Activated T-cell treated with anti-CD3 and anti-CD28 coated beads, Interleukin-2, amount 50 U/mL, for 4 hours (primary cell): ENCODE measurements at regions not wholly inside any gene's neighbourhood (a gene's known extent, or its start where the extent isn't known, plus 50 kb on each side); places are given as distances from the start of the nearest gene placed in this dataset.
A peak's percentile ranks its signal among the peaks of the same experiment; 100 is the strongest.

Experiments
- ATAC-seq, 2 donors: fragments of 200-7000 bp; cut with Tn5 transposase; one replicate each; pipeline ENCODE4 v1.10.0; 2021
- DNase-seq: peaks from one replicate; pipeline ENCODE4 v3.0.0-alpha.2; 2020
- H3K27me3 Mint-ChIP-seq: one replicate; pipeline ENCODE4 v1.8.0; 2021; ENCODE audit warnings: low read depth, mixed read lengths
- H3K36me3 Mint-ChIP-seq: one replicate; pipeline ENCODE4 v1.8.0; 2022; ENCODE audit warnings: mixed read lengths; ENCODE audit not compliant: insufficient read depth
- H3K4me1 Mint-ChIP-seq: one replicate; pipeline ENCODE4 v1.8.0; 2021; ENCODE audit warnings: low read depth, mixed read lengths
- H3K4me3 Mint-ChIP-seq: one replicate; pipeline ENCODE4 v1.8.0; 2021; ENCODE audit warnings: mild to moderate bottlenecking, moderate library complexity, mixed read lengths
- H3K9me3 Mint-ChIP-seq: one replicate; pipeline ENCODE4 v1.8.0; 2021; ENCODE audit warnings: mixed read lengths

DNA sequence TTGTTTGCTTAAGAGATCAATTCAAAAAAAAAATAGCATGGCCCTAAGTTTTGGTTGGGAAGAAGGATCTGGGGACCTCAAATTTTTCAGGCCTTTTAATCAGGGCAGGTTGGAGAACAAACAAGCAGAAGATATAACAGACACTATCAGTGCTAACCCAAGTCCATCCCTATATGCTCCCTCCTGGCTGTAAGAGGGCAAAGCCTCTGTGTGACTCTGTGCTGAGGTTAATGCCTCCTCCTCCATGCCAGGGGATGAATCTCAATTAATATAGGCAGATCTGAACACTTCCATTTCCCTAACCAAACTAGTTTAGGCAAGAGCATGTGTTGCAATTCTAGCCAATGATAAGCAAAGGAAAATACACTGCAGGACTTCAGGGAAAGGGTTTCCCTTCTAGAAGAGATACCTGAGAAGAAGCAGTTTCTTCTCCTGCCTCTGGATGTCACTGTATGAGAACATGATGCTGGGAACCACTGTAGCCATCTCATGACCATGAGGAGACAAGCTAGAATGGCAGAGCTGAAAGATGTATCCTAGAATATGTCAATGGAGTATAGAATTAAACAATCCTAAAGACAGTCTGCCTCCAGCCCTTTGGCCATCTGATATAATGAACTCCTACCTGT is 76.0 kb downstream of the CHD9NB start:
- ATAC-seq (no peak), DNase-seq (no peak)
- H3K36me3 Mint-ChIP-seq: no peaks in the 10 kb centered on the region
- no peaks in the 10 kb centered on the region for H3K4me1 Mint-ChIP-seq
- H3K4me3 Mint-ChIP-seq: no peak overlapping the region
- no peaks in the 10 kb centered on the region for H3K9me3 Mint-ChIP-seq
- peaks cover 33% of the 10 kb centered on the region for H3K27me3 Mint-ChIP-seq

DNA sequence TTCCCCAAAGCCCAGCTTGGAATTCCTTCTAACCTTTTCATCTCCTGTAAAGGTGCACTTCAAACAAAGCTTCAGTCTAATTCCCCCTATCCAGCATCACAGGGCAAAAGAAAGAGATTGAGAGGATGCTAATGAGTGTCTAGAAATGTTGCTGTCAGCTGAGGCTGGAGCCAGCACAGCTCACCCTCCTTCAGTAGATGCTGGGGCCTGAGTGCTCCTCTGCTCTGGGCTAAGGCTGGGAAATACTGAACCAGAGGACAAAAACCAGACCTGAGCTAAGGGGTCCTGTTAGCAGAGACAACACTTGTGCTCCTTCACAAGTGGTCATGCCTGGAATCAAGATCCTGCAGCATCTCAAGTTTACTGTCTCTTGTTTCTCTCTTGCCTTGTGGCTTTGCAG is 85.0 kb downstream of the CHD9NB start:
- Mint-ChIP-seq H3K9me3 (no peaks in the 10 kb centered on the region), H3K27me3 (peaks cover 6% of the 10 kb centered on the region), H3K4me3 (no peak overlapping the region), H3K4me1 (no peaks in the 10 kb centered on the region), H3K36me3 (no peaks in the 10 kb centered on the region)
- no peak for ATAC-seq
- DNase-seq: no peak

DNA sequence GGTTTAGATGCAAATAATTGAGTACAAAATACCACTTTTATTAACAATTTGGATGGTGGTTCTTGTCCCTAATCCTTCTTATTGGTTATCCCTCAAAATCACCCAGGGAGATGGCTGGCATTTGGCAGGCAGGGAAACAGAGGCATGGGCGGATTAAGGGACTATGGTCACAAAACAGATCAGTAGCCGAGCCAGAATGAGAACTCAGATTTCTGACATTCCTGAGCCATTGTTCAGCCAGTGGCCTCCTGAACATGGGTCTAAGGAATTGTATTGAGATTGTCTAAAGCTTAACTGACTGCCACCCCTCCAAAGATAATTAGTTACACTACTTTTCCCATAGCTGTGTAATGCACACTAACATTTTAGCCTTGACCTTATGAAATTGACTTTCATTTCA is 88.4 kb downstream of the CHD9NB start:
- Mint-ChIP-seq H3K36me3 (no peaks in the 10 kb centered on the region), H3K4me1 (no peaks in the 10 kb centered on the region), H3K9me3 (no peaks in the 10 kb centered on the region), H3K27me3 (peaks cover 4% of the 10 kb centered on the region), H3K4me3 (no peak overlapping the region)
- no peak for DNase-seq
- ATAC-seq: no peak

DNA sequence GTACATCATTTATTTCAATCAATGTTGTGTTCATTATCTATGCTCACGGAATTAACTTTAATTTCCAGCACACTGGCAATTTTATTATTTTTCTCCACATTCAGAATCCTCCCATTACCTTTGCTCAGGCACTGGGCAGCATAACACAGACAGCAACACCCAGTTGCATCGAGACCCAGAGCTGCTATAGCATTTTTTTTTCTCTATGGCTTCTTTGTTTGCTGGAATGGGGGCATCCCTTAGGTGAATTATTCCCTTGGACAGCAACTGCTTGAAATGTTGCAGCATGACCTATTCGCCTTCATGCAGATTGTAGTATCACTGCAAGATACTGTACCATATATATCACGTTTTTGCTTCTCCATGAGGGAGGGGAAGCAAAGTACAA is 88.8 kb downstream of the CHD9NB start:
- Mint-ChIP-seq H3K4me3 (no peak overlapping the region), H3K36me3 (no peaks in the 10 kb centered on the region), H3K9me3 (no peaks in the 10 kb centered on the region), H3K27me3 (peaks cover 4% of the 10 kb centered on the region), H3K4me1 (no peaks in the 10 kb centered on the region)
- DNase-seq (no peak), ATAC-seq (no peak)

DNA sequence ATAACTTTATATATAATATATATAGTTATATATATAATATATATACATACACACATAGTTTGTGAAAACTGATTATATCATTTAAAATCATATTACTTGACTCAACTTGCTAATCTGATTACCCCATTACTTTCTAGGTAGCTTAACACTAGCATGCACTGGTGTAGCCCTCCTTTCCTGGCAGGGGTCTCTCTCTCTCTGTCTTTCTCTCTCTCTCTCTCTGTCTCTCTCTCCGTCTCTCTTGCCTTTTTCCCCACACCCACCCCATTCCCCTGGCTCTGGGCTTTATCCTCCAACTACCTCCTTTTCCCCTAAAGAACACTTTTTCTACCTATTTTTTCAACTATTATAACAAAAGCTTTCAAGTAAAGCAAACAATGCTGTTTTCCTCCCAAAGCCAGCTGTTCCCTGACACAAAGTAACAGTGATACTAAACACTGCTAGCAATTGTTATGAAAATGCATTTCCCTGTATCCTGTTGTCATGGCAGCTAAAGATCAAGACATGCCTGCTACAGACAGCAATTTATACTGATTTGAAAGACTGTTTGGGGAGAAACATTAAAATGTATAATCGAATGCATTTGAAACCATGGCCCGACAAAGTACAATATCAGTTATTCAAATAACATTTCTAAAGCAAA is 89.4 kb downstream of the CHD9NB start:
- Mint-ChIP-seq H3K4me1 (no peaks in the 10 kb centered on the region), H3K27me3 (peaks cover 4% of the 10 kb centered on the region), H3K36me3 (no peaks in the 10 kb centered on the region), H3K4me3 (no peak overlapping the region), H3K9me3 (no peaks in the 10 kb centered on the region)
- no peak for DNase-seq
- no peak for ATAC-seq

DNA sequence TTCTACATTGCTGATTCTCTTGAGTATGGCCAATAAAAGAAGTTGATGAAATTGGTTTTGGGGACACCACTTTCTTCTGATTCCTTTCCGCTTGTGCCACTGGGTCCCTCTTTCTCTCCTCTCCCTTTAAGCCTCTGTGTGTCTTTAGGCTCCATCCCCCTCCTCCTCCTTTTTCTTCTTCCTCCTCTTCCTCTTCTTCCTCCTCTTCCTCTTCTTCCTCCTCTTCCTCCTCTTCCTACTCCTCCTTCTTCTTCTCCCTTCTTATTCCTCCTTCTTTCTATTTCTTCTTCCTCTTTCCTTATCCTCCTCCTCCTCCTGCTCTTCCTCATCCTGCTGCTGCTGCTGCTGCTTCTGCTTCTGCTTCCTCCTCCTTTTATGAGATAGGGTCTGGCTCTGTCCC is 93.7 kb downstream of the CHD9NB start:
- H3K36me3 Mint-ChIP-seq: no peaks in the 10 kb centered on the region
- H3K4me1 Mint-ChIP-seq: no peaks in the 10 kb centered on the region
- peaks cover 4% of the 10 kb centered on the region for H3K27me3 Mint-ChIP-seq
- DNase-seq (no peak), ATAC-seq (no peak)
- no peak overlapping the region for H3K4me3 Mint-ChIP-seq
- H3K9me3 Mint-ChIP-seq: no peaks in the 10 kb centered on the region

DNA sequence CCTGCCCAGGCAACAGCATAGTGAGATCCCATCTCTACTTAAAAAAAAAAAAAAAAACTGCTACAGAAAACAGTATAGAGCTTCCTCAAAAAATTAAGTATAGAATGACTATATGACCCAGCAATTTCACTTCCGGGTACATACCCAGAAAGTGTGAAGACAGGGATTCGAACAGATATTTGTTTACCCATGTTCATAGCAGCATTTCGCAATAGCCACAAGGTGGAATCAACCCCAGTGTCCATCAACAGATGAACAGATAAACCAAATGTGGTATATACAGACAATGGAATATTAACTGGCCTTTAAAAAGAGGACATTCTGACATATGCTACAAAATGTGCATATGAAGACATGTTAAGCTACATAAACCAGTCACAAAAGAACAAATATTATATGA is 95.5 kb downstream of the CHD9NB start:
- Mint-ChIP-seq H3K36me3 (no peaks in the 10 kb centered on the region), H3K4me3 (no peak overlapping the region), H3K9me3 (no peaks in the 10 kb centered on the region), H3K27me3 (peaks cover 4% of the 10 kb centered on the region), H3K4me1 (no peaks in the 10 kb centered on the region)
- DNase-seq (no peak), ATAC-seq (no peak)

DNA sequence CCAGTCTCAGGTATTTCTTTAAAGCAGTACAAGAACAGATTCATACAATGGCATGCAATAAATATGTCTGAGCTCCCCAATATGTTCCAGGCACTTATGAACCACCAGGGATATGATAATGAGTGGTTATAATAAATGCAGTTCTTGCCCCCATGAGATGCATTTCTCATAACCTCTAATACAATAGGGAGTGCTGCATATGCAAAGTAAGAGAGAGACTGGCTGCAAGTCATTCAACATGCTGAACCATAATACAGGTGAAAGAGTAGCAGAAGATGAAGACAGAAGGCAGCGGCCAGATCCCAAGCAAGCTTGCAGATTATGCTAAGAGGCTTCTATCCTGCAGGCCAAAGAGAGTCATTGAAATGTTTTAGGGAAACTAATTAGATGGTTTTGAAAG is 96.7 kb downstream of the CHD9NB start:
- no peak overlapping the region for H3K4me3 Mint-ChIP-seq
- H3K4me1 Mint-ChIP-seq: no peaks in the 10 kb centered on the region
- no peaks in the 10 kb centered on the region for H3K9me3 Mint-ChIP-seq

DNA sequence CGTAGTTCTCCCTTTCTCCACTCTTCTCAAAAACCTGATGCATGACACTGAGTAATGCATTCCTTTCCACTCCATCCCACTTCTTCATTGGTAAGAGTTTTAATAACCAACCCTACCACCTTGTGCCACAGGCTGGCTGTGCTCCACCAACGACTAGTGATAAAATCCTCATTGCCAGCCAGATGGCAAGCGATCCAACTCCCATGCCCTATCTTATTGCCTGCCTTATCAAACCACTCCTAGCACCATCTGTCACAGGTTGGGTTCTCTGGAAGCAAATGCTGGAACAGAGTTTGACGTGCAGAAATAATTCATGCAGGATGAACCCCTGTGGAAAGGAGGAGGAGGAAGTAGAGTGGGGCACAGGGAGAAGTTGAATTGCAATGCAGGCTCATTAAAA is 99.5 kb downstream of the CHD9NB start:
- DNase-seq (no peak), ATAC-seq (no peak)
- H3K4me3 Mint-ChIP-seq: no peak overlapping the region
- no peaks in the 10 kb centered on the region for H3K36me3 Mint-ChIP-seq
- peaks cover 4% of the 10 kb centered on the region for H3K27me3 Mint-ChIP-seq
- no peaks in the 10 kb centered on the region for H3K4me1 Mint-ChIP-seq
- H3K9me3 Mint-ChIP-seq: peaks cover 4% of the 10 kb centered on the region

More for the DNA sequence above, 96.7 kb downstream of the CHD9NB start:
- ATAC-seq (no peak), DNase-seq (no peak)
- Mint-ChIP-seq H3K27me3 (peaks cover 4% of the 10 kb centered on the region), H3K36me3 (no peaks in the 10 kb centered on the region)

DNA sequence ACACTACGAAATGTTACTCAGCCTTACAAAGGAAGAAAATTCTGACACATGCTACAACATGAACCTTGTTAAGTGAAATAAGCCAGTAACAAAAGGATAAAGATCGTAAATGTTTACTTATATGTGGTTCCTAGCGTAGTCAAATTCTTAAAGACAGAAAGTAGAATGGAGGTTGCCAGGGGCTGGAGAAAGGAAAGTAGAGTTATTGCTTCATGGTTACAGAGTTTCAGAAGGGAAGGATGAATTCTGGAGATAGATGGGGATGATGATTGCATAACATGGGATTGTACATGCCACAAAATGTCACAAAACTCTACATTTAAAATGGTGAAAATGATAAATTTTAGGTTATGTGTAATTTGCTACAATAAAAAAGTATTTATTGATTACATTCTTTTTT is 103.8 kb downstream of the CHD9NB start:
- ATAC-seq (no peak), DNase-seq (no peak)
- no peaks in the 10 kb centered on the region for H3K36me3 Mint-ChIP-seq
- no peaks in the 10 kb centered on the region for H3K27me3 Mint-ChIP-seq
- H3K9me3 Mint-ChIP-seq: peaks cover 6% of the 10 kb centered on the region
- no peak overlapping the region for H3K4me3 Mint-ChIP-seq
- no peaks in the 10 kb centered on the region for H3K4me1 Mint-ChIP-seq

DNA sequence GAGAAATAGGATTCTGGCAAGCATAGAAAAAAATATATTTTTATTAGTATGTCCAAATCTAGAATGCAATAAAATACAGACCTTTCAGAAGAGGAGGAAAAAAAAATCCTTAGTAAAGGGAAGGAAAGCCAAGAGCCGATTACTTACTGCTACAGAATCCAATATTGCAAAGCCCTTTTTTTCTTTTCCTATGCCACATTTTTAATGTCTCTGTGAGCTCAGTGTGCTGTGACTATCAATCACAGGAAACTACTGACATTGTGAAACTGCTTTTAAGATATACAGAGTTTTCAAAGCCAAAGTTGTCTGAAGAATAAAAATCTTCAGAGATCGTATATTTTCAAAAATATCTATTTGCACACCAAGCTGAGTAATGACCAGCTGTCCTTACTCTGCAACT is 120.4 kb downstream of the CHD9NB start:
- no peak overlapping the region for H3K4me3 Mint-ChIP-seq
- peaks cover 5% of the 10 kb centered on the region for H3K27me3 Mint-ChIP-seq
- DNase-seq (no peak), ATAC-seq (no peak)
- H3K4me1 Mint-ChIP-seq: no peaks in the 10 kb centered on the region
- no peaks in the 10 kb centered on the region for H3K36me3 Mint-ChIP-seq
- no peaks in the 10 kb centered on the region for H3K9me3 Mint-ChIP-seq

DNA sequence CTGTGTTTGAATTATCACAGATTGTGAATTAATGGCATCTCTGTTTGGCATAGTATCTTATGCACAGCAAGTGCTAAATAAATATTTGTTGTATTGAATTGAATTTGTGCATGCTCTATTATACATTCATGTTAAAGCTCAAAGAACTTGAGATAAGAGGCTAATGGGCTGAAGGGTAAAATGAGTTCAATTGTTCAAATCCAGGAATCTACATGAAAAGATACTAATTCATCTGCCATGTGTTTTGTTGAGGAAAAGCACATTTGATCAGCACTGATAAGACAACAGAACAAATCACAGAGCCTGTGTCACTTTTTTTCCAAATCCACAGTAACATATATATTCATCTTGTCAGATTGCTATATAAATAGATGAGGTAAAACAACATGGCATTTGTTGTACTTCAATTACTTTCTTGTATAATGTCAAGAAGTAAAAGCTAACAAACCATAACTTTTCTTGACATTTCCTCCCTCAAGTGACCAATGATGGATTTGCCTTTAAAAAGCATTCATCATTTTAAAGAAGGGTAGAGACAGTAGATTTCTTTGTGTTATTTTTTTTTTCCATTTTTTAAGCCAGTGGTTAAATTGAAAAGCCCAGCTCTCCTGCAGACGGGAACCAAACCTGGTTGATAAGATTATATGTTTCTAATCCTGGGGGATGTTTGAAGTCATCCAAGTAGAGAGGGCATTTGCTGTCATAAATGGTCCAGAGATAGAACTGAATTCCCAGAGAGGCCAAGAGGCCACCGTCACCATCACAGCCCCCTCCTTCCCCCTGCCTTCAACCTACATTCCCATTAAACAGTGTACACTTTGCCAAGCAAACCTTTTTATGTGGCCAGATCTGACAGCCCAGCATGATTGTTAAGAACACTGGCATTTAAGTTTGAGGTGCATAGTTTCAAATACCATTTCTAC is 123.0 kb downstream of the CHD9NB start:
- Mint-ChIP-seq H3K36me3 (no peaks in the 10 kb centered on the region), H3K9me3 (peaks cover 3% of the 10 kb centered on the region), H3K4me3 (no peak overlapping the region), H3K4me1 (no peaks in the 10 kb centered on the region), H3K27me3 (no peaks in the 10 kb centered on the region)
- DNase-seq (no peak), ATAC-seq (no peak)

DNA sequence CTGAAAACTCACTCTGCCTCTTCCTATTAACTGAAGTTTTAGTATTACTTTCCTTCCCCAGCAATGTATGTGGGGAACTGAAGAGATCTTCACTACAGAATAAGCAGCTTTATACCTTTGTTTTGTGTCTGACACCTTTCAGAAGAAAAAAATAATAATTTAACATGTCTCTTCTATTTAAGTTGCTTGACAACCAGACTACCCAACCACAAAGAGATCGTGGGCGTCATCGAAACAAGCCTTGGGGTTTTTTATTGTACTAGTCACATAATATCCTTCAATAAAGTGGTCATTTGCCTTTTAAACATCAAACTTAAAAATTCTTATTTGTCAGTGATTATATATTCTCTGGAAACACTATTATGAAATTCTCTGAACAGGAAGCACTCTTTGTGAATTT is 123.7 kb downstream of the CHD9NB start:
- peaks cover 3% of the 10 kb centered on the region for H3K9me3 Mint-ChIP-seq
- H3K36me3 Mint-ChIP-seq: no peaks in the 10 kb centered on the region
- no peaks in the 10 kb centered on the region for H3K4me1 Mint-ChIP-seq
- H3K27me3 Mint-ChIP-seq: no peaks in the 10 kb centered on the region
- DNase-seq (no peak), ATAC-seq (no peak)
- H3K4me3 Mint-ChIP-seq: no peak overlapping the region

DNA sequence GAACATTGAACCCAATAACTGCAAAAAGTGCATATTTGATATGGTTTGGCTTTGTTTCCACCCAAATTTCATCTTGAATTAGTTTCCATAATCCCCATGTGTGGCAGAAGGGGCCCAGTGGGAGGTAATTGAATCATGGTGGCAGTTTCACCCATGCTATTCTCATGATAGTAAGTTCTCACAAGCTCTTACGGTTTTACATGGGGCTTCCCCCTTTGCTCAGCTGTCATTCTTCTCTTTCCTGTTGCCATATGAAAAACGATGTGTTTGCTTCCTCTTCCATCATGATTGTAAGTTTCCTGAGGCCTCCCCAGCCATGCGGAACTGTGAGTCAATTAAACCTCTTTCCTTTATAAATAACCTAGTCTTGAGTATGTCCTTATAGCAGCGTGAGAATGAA is 127.6 kb downstream of the CHD9NB start:
- Mint-ChIP-seq H3K9me3 (peaks cover 3% of the 10 kb centered on the region), H3K36me3 (no peaks in the 10 kb centered on the region), H3K27me3 (peaks cover 9% of the 10 kb centered on the region), H3K4me3 (no peak overlapping the region), H3K4me1 (no peaks in the 10 kb centered on the region)
- ATAC-seq (peak in 1 of 2 donors; percentile 46), DNase-seq (no peak)

DNA sequence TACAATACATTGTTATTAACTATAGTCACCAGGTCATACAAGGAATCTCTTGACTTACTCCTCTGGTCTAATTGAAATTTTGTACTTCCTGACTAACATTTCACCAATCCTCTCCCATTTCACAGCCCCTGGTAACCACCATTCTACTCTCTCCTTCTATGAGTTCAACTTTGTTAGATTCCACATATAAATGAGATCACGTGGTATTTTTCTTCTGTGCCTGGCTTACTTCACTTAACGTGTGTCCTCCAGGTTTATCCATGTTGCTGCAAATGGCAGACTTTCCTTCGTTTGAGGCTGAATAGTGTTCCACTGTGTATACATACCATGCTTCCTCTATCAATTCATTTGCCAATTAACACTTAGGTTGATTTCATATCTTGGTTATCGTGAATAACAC is 128.5 kb downstream of the CHD9NB start:
- H3K4me3 Mint-ChIP-seq: no peak overlapping the region
- H3K4me1 Mint-ChIP-seq: no peaks in the 10 kb centered on the region
- H3K9me3 Mint-ChIP-seq: peaks cover 3% of the 10 kb centered on the region
- no peaks in the 10 kb centered on the region for H3K36me3 Mint-ChIP-seq
- DNase-seq (no peak), ATAC-seq (no peak)
- H3K27me3 Mint-ChIP-seq: peaks cover 9% of the 10 kb centered on the region
